ENCODE measurements at regions not wholly inside any gene's neighbourhood (a gene's known extent, or its start where the extent isn't known, plus 50 kb on each side); places are given as distances from the start of the nearest gene placed in this dataset.
"Not testable (repeated sequence)": the region's sequence is repeated elsewhere in the genome, so short reads cannot be mapped to it uniquely, and the experiment has no call there.

DNA sequence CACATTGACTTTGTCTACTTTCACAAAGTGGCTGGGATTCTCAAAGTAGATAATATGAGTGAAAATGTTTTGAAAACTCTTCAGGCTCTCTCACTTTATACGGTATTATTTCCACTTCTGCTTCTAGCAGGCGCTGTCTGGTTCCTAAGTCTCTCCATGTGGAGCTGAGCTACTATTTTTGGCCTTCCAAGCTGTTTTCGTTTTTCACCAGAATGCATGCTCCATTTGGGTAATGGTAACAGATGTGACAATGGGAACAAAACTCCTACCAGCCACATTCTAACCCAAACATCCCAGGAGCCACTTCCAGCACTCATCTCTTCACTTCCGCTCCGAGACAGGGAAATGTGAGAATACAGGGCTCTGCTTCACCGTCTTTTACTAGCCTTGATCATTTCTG, 586.7 kb downstream of the NTRK3 start:
- Histone ChIP-seq H3K4me1 (ENCODE audit: low read depth) (no peaks in the 10 kb centered on the region), H3K27ac (no peak overlapping the region), H3K27me3 (no peaks in the 10 kb centered on the region), H3K4me3 (no peak overlapping the region), H3K9me3 (ENCODE audit: low read depth) (no peaks in the 10 kb centered on the region), H3K36me3 (no peaks in the 10 kb centered on the region)
- no peak for DNase-seq (ENCODE audit: low read depth in 1 of 2, low spot score in 1 of 2)
- no peak for TF ChIP-seq CTCF (IDR thresholded peaks at IDR 0.05; ENCODE audit: low read depth, low read length)

DNA sequence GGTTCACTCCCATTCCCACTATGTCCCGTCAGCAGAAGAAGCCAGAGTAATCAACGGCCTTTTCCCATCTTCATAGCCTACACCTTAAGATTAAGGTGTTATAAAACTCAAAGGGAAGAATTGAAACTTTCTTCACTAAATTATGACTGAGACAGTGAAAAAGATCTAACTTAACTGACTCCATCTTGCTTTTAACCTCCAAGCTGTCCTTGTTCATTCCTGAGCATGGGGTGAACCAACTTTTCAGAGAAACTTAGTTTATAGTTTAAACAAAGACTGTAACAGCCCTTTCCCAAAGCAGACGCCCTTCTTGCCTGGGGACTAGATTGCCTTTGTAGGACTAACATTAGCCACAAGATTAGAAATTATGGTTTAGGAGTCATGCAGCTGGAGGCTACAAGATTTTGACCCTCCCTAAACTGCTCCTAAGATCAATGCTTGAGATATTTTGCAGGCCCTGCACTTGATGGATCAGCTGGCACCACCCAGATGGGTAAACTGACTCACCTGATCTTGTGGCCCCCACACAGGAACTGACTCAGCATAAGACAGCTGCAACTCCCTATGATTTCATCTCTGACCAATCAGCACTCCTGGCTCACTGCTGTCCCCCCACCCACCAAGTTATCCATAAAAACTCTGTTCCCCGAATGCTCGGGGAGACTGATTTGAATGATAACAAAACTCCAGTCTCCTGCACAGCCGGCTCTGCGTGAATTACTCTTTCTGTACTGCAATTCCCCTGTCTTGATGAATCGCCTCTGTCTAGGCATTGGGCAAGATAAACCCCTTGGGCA, 587.6 kb downstream of the NTRK3 start:
- not testable (repeated sequence) for H3K27ac ChIP-seq; H3K4me1 ChIP-seq (ENCODE audit: low read depth); H3K27me3 ChIP-seq; DNase-seq (ENCODE audit: low read depth in 1 of 2, low spot score in 1 of 2); H3K36me3 ChIP-seq; H3K4me3 ChIP-seq; H3K9me3 ChIP-seq (ENCODE audit: low read depth)

GRCh38 chr15:87667643-87668042, 588.9 kb downstream of the NTRK3 start:
- no peak for TF ChIP-seq CTCF (IDR thresholded peaks at IDR 0.05; ENCODE audit: low read depth, low read length)
- no peaks in the 10 kb centered on the region for H3K27me3 ChIP-seq
- no peak for DNase-seq (ENCODE audit: low read depth in 1 of 2, low spot score in 1 of 2)
- no peak overlapping the region for H3K4me3 ChIP-seq
- no peak overlapping the region for H3K27ac ChIP-seq
- no peaks in the 10 kb centered on the region for H3K4me1 ChIP-seq (ENCODE audit: low read depth)
- no peaks in the 10 kb centered on the region for H3K36me3 ChIP-seq
- H3K9me3 ChIP-seq (ENCODE audit: low read depth) = no peaks in the 10 kb centered on the region

GRCh38 chr15:87662575-87662974, 594.0 kb downstream of the NTRK3 start:
- no peak for DNase-seq (ENCODE audit: low read depth in 1 of 2, low spot score in 1 of 2)
- no peaks in the 10 kb centered on the region for H3K36me3 ChIP-seq
- no peaks in the 10 kb centered on the region for H3K9me3 ChIP-seq (ENCODE audit: low read depth)
- no peak for TF ChIP-seq CTCF (IDR thresholded peaks at IDR 0.05; ENCODE audit: low read depth, low read length)
- H3K27me3 ChIP-seq = no peaks in the 10 kb centered on the region
- no peaks in the 10 kb centered on the region for H3K4me1 ChIP-seq (ENCODE audit: low read depth)
- no peak overlapping the region for H3K27ac ChIP-seq
- H3K4me3 ChIP-seq = no peak overlapping the region

DNA sequence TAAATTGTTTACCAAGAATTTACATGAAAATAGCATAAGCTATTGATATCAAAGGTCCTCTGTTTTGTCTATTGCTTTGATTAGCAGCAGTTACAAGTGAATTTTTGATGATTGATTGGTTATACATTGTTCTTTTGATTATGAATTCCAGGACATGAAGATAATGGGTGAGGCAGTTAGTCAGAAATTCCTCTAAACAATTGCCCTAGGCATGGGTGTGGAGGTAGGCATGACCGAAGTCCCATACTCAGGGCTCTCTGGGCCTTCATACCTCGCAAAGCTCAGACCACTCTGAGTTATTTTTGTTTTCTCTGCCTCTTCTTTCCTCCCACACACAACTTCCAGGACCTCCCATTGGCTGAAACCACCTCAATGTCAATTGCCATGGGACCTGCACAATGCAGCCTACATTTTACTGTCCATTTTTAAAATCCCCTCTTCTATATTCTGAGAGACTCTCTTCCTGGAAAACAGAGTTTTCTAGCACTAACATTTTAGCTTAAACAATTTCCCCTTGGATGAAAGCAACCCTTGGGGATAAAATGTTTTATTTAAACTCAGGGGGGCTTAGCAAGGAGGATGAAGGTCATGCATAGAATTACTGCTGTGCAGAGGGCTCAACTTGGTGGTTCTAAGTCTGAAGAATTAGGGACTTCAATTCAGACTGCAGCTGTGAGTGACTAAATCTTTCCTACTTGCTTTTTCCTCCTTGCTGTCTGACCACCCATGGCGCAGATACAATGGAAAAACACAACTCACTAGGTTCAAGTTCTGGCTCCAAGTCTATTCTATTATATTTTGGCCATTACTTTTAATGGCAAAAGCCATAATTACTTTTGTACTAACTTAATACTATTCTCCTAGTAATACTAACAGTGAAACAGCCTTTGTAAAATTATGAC, 594.8 kb downstream of the NTRK3 start:
- TF ChIP-seq CTCF (IDR thresholded peaks at IDR 0.05; ENCODE audit: low read depth, low read length) = no peak
- H3K4me3 ChIP-seq = no peak overlapping the region
- no peaks in the 10 kb centered on the region for H3K4me1 ChIP-seq (ENCODE audit: low read depth)
- DNase-seq (ENCODE audit: low read depth in 1 of 2, low spot score in 1 of 2) = no peak
- no peak overlapping the region for H3K27ac ChIP-seq
- H3K27me3 ChIP-seq = no peaks in the 10 kb centered on the region
- H3K36me3 ChIP-seq = no peaks in the 10 kb centered on the region
- no peaks in the 10 kb centered on the region for H3K9me3 ChIP-seq (ENCODE audit: low read depth)

Data from cardiac muscle cell (in vitro differentiated cells and primary cell).